SU-DHL-6 (cell line): ENCODE measurements at regions not wholly inside any gene's neighbourhood (a gene's known extent, or its start where the extent isn't known, plus 50 kb on each side); places are given as distances from the start of the nearest gene placed in this dataset.

ENCODE experiments used
- EZH2phosphoT487 ChIP-seq: fragments of 200-600 bp; sonication (generic), shearing (Covaris generic); conservative IDR thresholded peaks from 2 replicates; pipeline ENCODE4 v1.6.1; 2018; ENCODE audit warnings: mild to moderate bottlenecking, antibody characterized with exemption, low read length, moderate library complexity, mixed read lengths
- TF ChIP-seq, protein P1 (sequence below): fragments of 200-600 bp; sonication (generic); IDR thresholded peaks from one replicate; pipeline ENCODE4 v1.5.1; 2017; ENCODE audit warnings: antibody characterized with exemption, mild to moderate bottlenecking, low read length, moderate library complexity; ENCODE audit not compliant: insufficient read depth, poor library complexity, severe bottlenecking

GRCh38 chr4:124526769-124527168 is 185.8 kb downstream of the ANKRD50 start:
- TF ChIP-seq, protein P1, sequence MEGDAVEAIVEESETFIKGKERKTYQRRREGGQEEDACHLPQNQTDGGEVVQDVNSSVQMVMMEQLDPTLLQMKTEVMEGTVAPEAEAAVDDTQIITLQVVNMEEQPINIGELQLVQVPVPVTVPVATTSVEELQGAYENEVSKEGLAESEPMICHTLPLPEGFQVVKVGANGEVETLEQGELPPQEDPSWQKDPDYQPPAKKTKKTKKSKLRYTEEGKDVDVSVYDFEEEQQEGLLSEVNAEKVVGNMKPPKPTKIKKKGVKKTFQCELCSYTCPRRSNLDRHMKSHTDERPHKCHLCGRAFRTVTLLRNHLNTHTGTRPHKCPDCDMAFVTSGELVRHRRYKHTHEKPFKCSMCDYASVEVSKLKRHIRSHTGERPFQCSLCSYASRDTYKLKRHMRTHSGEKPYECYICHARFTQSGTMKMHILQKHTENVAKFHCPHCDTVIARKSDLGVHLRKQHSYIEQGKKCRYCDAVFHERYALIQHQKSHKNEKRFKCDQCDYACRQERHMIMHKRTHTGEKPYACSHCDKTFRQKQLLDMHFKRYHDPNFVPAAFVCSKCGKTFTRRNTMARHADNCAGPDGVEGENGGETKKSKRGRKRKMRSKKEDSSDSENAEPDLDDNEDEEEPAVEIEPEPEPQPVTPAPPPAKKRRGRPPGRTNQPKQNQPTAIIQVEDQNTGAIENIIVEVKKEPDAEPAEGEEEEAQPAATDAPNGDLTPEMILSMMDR, result no peak
- no peak for TF ChIP-seq EZH2phosphoT487
